H1 (cell line): ENCODE measurements at regions not wholly inside any gene's neighbourhood (a gene's known extent, or its start where the extent isn't known, plus 50 kb on each side); places are given as distances from the start of the nearest gene placed in this dataset.

Source experiments
- CTCF ChIA-PET: fragments of 300-600 bp; sonication (Branson Sonifier 250); formaldehyde crosslinking; loops from one replicate; lab custom pipeline; 2021; ENCODE audit not compliant: partially characterized antibody; lab: Charles Lee
- POLR2A ChIA-PET: fragments of 300-600 bp; sonication (Branson Sonifier 250); formaldehyde crosslinking; loops from one replicate; lab custom pipeline; 2021; ENCODE audit warnings: inconsistent platforms; ENCODE audit not compliant: partially characterized antibody; lab: Charles Lee
- DNase-seq, 2 experiments: peaks; one replicate each; pipeline versions ENCODE4 v3.0.0 to v3.0.0-alpha.2; 2010 to 2022; ENCODE audit warnings: low spot score in 2 of 2, low read depth in 1 of 2, mixed read lengths in 1 of 2
- FAIRE-seq: peaks from 2 replicates; lab custom pipeline; 2011; peaks lifted over from hg19 to GRCh38; lab: Jason Lieb, UNC
- H2AFZ ChIP-seq: 2 replicates; pipeline ENCODE4 v1.8.1; 2012; ENCODE audit warnings: low read length, inconsistent platforms
- H2AK5ac ChIP-seq: 2 replicates; pipeline ENCODE4 v1.6.1; 2013; ENCODE audit warnings: low read depth, low read length
- H2BK120ac ChIP-seq: replicated peaks from 2 replicates; pipeline ENCODE3; 2013; ENCODE audit warnings: low read depth, low read length, inconsistent platforms
- H2BK12ac ChIP-seq: 2 replicates; pipeline ENCODE4 v1.6.1; 2013; ENCODE audit warnings: low read depth, low read length
- H2BK15ac ChIP-seq: 2 replicates; pipeline ENCODE4 v1.6.1; 2013; ENCODE audit warnings: low read length
- H2BK20ac ChIP-seq: 2 replicates; pipeline ENCODE4 v1.6.1; 2013; ENCODE audit warnings: low read length
- H2BK5ac ChIP-seq: 2 replicates; pipeline ENCODE4 v1.6.1; 2013; ENCODE audit warnings: low read depth, low read length
- H3K14ac ChIP-seq: 2 replicates; pipeline ENCODE4 v1.6.1; 2013; ENCODE audit warnings: inconsistent platforms; ENCODE audit not compliant: insufficient read length
- H3K18ac ChIP-seq: 2 replicates; pipeline ENCODE4 v1.6.1; 2013; ENCODE audit warnings: low read length; ENCODE audit errors: extremely low read depth
- H3K23ac ChIP-seq: 2 replicates; pipeline ENCODE4 v1.6.1; 2013; ENCODE audit warnings: inconsistent platforms; ENCODE audit not compliant: insufficient read length
- H3K23me2 ChIP-seq: 2 replicates; pipeline ENCODE4 v1.6.1; 2013; ENCODE audit warnings: low read depth, low read length
- H3K27ac ChIP-seq: 2 replicates; pipeline ENCODE4 v1.6.1; 2011; ENCODE audit warnings: low read depth, low read length, inconsistent platforms
- H3K27me3 ChIP-seq, 4 experiments: replicated peaks in 1 of 4; 1 replicate in 1 of 4; 2 replicates in 3 of 4; pipeline versions ENCODE4 v1.6.1 to v1.8.1; 2011 to 2013; ENCODE audit warnings: low read length in 3 of 4, mild to moderate bottlenecking in 3 of 4, inconsistent platforms in 2 of 4, mixed read lengths in 2 of 4, moderate library complexity in 1 of 4; ENCODE audit not compliant: control insufficient read depth in 3 of 4, insufficient read depth in 3 of 4; ENCODE audit errors: extremely low read depth in 1 of 4
- H3K36me3 ChIP-seq, 4 experiments: 2 replicates each; pipeline versions ENCODE4 v1.6.1 to v1.8.1; 2011 to 2013; ENCODE audit warnings: mild to moderate bottlenecking in 4 of 4, low read length in 3 of 4, moderate library complexity in 2 of 4, control low read depth in 1 of 4, inconsistent platforms in 1 of 4; ENCODE audit not compliant: insufficient read depth in 4 of 4, control insufficient read depth in 2 of 4
- H3K4ac ChIP-seq: replicated peaks from 2 replicates; pipeline ENCODE3; 2013; ENCODE audit warnings: low read length, low read depth, mixed read lengths, inconsistent platforms; ENCODE audit not compliant: insufficient read length
- H3K4me1 ChIP-seq, 4 experiments: replicated peaks in 1 of 4; 1 replicate in 1 of 4; 2 replicates in 3 of 4; pipeline versions ENCODE4 v1.6.1 to v1.8.1; 2011 to 2013; ENCODE audit warnings: low read length in 3 of 4, inconsistent platforms in 2 of 4, mixed read lengths in 1 of 4; ENCODE audit not compliant: insufficient read depth in 4 of 4, control insufficient read depth in 3 of 4
- H3K4me2 ChIP-seq, 2 experiments: 2 replicates each; pipeline versions ENCODE4 v1.6.1 to v1.8.1; 2011 to 2013; ENCODE audit warnings: low read depth in 2 of 2, low read length in 2 of 2, control low read depth in 1 of 2, inconsistent platforms in 1 of 2, mild to moderate bottlenecking in 1 of 2; ENCODE audit not compliant: insufficient read depth in 1 of 2
- H3K4me3 ChIP-seq, 4 experiments: fragments of 200-600, 300-600 bp in 1 of 4; sonication (generic), shearing (Covaris generic), sonication (Bioruptor Twin) in 1 of 4; 2 replicates each; pipeline versions ENCODE4 v1.5.1 to v1.8.1; 2011 to 2016; ENCODE audit warnings: low read length in 4 of 4, low read depth in 3 of 4, control low read depth in 2 of 4, inconsistent platforms in 2 of 4, mild to moderate bottlenecking in 2 of 4, mixed read lengths in 1 of 4, moderate library complexity in 1 of 4; ENCODE audit not compliant: insufficient read depth in 2 of 4; ENCODE audit errors: extremely low read depth in 1 of 4
- H3K56ac ChIP-seq: replicated peaks from 2 replicates; pipeline ENCODE3; 2013; ENCODE audit warnings: low read depth, mild to moderate bottlenecking, mixed read lengths, low read length, inconsistent platforms; ENCODE audit not compliant: insufficient read length
- H3K79me1 ChIP-seq: 2 replicates; pipeline ENCODE4 v1.6.1; 2013; ENCODE audit warnings: low read depth, low read length, control low read depth
- H3K79me2 ChIP-seq, 2 experiments: 2 replicates each; pipeline versions ENCODE4 v1.6.1 to v1.8.1; 2012 to 2013; ENCODE audit warnings: low read length in 2 of 2, mild to moderate bottlenecking in 2 of 2, inconsistent platforms in 1 of 2; ENCODE audit not compliant: insufficient read depth in 2 of 2, control insufficient read depth in 1 of 2
- H3K9ac ChIP-seq, 4 experiments: replicated peaks in 1 of 4; 1 replicate in 1 of 4; 2 replicates in 3 of 4; pipeline versions ENCODE4 v1.6.1 to v1.8.1; 2011 to 2013; ENCODE audit warnings: low read depth in 3 of 4, low read length in 3 of 4, control low read depth in 2 of 4, mild to moderate bottlenecking in 2 of 4, moderate library complexity in 2 of 4, inconsistent platforms in 1 of 4; ENCODE audit errors: extremely low read depth in 1 of 4
- H3K9me3 ChIP-seq, 2 experiments: 2 replicates each; pipeline versions ENCODE4 v1.6.1 to v1.8.1; 2012 to 2013; ENCODE audit warnings: mild to moderate bottlenecking in 2 of 2, moderate library complexity in 2 of 2, control low read depth in 1 of 2, inconsistent platforms in 1 of 2, low read depth in 1 of 2, low read length in 1 of 2, mixed read lengths in 1 of 2; ENCODE audit not compliant: insufficient read depth in 2 of 2
- H4K20me1 ChIP-seq, 2 experiments: replicated peaks in 1 of 2; 2 replicates each; pipeline versions ENCODE3 to v1.8.1; 2011 to 2013; ENCODE audit warnings: inconsistent platforms in 2 of 2, low read length in 2 of 2, mild to moderate bottlenecking in 1 of 2; ENCODE audit not compliant: insufficient read depth in 2 of 2, control insufficient read depth in 1 of 2
- H4K5ac ChIP-seq: 2 replicates; pipeline ENCODE4 v1.6.1; 2013; ENCODE audit warnings: low read length, low read depth, mixed read lengths, inconsistent platforms; ENCODE audit not compliant: insufficient read length
- H4K8ac ChIP-seq: 2 replicates; pipeline ENCODE4 v1.8.0; 2013; ENCODE audit warnings: mild to moderate bottlenecking, moderate library complexity, low read length, inconsistent platforms; ENCODE audit not compliant: insufficient read depth; ENCODE audit errors: extremely low read depth
- H4K91ac ChIP-seq: replicated peaks from 2 replicates; pipeline ENCODE3; 2013; ENCODE audit warnings: low read length, mixed read lengths, inconsistent platforms; ENCODE audit not compliant: insufficient read length
- JUND ChIP-seq: IDR thresholded peaks from 2 replicates; pipeline ENCODE4 v1.6.1; 2011; ENCODE audit warnings: mild to moderate bottlenecking, improper control_type of control experiment, low read length
- KDM1A ChIP-seq: fragments of 200-600, 300-600 bp; sonication (generic); IDR thresholded peaks from 2 replicates; pipeline ENCODE4 v1.7.1; 2016; ENCODE audit warnings: mild to moderate bottlenecking, low read length, borderline replicate concordance
- KDM4A ChIP-seq: IDR thresholded peaks from one replicate; pipeline ENCODE4 v1.7.1; 2012; ENCODE audit warnings: low read depth, mild to moderate bottlenecking, moderate library complexity, low read length, inconsistent platforms; ENCODE audit not compliant: severe bottlenecking
- KDM5A ChIP-seq: fragments of 200-600 bp; IDR thresholded peaks from 2 replicates; pipeline ENCODE4 v1.7.1; 2012; ENCODE audit warnings: mild to moderate bottlenecking, low read length, inconsistent platforms, mixed read lengths
- PHF8 ChIP-seq: fragments of 200-600 bp; sonication (generic); conservative IDR thresholded peaks from 2 replicates; pipeline ENCODE4 v1.7.1; 2012; ENCODE audit warnings: low read depth, mild to moderate bottlenecking, inconsistent platforms, low read length, moderate library complexity
- POU5F1 ChIP-seq: IDR thresholded peaks from 2 replicates; pipeline ENCODE4 v1.6.1; 2011; ENCODE audit warnings: low read depth, mild to moderate bottlenecking, low read length, moderate library complexity
- SIRT6 ChIP-seq: IDR thresholded peaks from one replicate; pipeline ENCODE4 v1.7.1; 2012; ENCODE audit warnings: low read length, inconsistent platforms
- SP2 ChIP-seq: IDR thresholded peaks from 2 replicates; pipeline ENCODE4 v1.6.1; 2012; ENCODE audit warnings: mild to moderate bottlenecking, low read length, inconsistent platforms
- SUZ12 ChIP-seq: fragments of 200-600 bp; sonication (generic); IDR thresholded peaks from 2 replicates; pipeline ENCODE4 v1.6.1; 2012; ENCODE audit warnings: mild to moderate bottlenecking, inconsistent platforms, low read length, moderate library complexity, mixed read lengths
- TAF1 ChIP-seq: IDR thresholded peaks from 2 replicates; pipeline ENCODE4 v1.6.1; 2011; ENCODE audit warnings: mild to moderate bottlenecking, low read depth, low read length
- ZNF274 ChIP-seq: IDR thresholded peaks from 2 replicates; pipeline ENCODE4 v1.7.0; 2012; ENCODE audit warnings: low read length, borderline replicate concordance; ENCODE audit errors: extremely low read depth
- WGBS, 2 experiments: shearing (Covaris generic) in 1 of 2; methylation state at CpG; one replicate each; pipeline versions ENCODE4 v1.1.6 to v1.1.7; 2013 to 2015; ENCODE audit warnings: low lambda C conversion rate in 2 of 2, mixed read lengths in 2 of 2, inconsistent platforms in 1 of 2, low coverage in 1 of 2, missing lambda C conversion rate in 1 of 2; ENCODE audit not compliant: insufficient replicate concordance in 2 of 2, insufficient coverage in 1 of 2, insufficient read length in 1 of 2; ENCODE audit errors: extremely low coverage in 1 of 2, missing lambda C conversion rate in 1 of 2; 5-methylcytosine and 5-hydroxymethylcytosine counted together
- TF ChIP-seq, protein P1 (sequence below): IDR thresholded peaks from 2 replicates; pipeline ENCODE4 v1.6.1; 2012; ENCODE audit warnings: inconsistent platforms
- TF ChIP-seq, protein P2 (sequence below): IDR thresholded peaks from 2 replicates; pipeline ENCODE4 v1.6.1; 2012; ENCODE audit warnings: inconsistent platforms

DNA sequence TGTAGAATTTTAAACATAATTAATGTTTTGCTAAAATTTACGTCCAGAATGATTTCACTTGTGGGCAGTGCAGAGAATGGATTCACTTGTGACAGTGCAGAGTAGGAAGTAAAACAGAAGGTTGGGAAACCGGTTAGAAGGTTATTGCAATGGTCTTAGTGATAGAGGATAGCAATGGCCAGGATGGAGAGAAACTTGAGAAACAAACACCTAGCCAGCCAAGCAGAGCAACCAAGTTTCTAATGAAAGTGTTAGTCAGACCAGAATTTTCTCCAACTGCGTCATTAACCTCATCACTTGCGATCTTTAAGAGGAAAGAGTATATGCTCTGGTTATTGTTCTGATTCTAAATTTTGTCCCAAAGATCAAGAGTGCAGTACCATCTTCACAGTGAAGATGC is 50.0 kb upstream of the TBC1D9 start:
- Histone ChIP-seq H3K4me1 (no peaks in the 10 kb centered on the region), H2AK5ac (no peak overlapping the region), H3K23ac (no peak overlapping the region), H4K5ac (no peak overlapping the region), H4K20me1 (no peaks in the 10 kb centered on the region), H3K36me3 (no peaks in the 10 kb centered on the region), H3K9me3 (no peaks in the 10 kb centered on the region), H3K14ac (no peak overlapping the region), H2BK120ac (no peak overlapping the region), H3K79me2 (no peaks in the 10 kb centered on the region), H2AFZ (no peak overlapping the region), H4K8ac (no peak overlapping the region), H2BK12ac (no peak overlapping the region), H2BK20ac (no peak overlapping the region), H3K9ac (no peak overlapping the region), H3K56ac (no peak overlapping the region), H3K23me2 (no peaks in the 10 kb centered on the region; the same call in 1 of the 2 replicates), H2BK5ac (no peak overlapping the region), H3K4me2 (no peak overlapping the region), H2BK15ac (no peak overlapping the region), H3K4me3 (no peak overlapping the region), H3K18ac (no peak overlapping the region), H3K4ac (no peak overlapping the region), H4K91ac (no peak overlapping the region), H3K79me1 (no peaks in the 10 kb centered on the region), H3K27me3 (no peaks in the 10 kb centered on the region), H3K27ac (no peak overlapping the region)
- CTCF ChIA-PET, result no interaction called here
- no peak for TF ChIP-seq KDM4A
- no peak for TF ChIP-seq TAF1
- TF ChIP-seq, protein P1, sequence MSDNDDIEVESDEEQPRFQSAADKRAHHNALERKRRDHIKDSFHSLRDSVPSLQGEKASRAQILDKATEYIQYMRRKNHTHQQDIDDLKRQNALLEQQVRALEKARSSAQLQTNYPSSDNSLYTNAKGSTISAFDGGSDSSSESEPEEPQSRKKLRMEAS, result no peak
- TF ChIP-seq, protein P2, sequence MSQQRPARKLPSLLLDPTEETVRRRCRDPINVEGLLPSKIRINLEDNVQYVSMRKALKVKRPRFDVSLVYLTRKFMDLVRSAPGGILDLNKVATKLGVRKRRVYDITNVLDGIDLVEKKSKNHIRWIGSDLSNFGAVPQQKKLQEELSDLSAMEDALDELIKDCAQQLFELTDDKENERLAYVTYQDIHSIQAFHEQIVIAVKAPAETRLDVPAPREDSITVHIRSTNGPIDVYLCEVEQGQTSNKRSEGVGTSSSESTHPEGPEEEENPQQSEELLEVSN, result no peak
- TF ChIP-seq KDM5A, result no peak
- no peak for TF ChIP-seq ZNF274
- no peak for TF ChIP-seq SUZ12
- TF ChIP-seq SP2, result no peak
- TF ChIP-seq PHF8, result no peak
- no peak for TF ChIP-seq POU5F1
- TF ChIP-seq SIRT6, result no peak
- TF ChIP-seq KDM1A, result no peak
- TF ChIP-seq JUND, result no peak
- 93% methylated on average over 4 of the region's 4 CpGs; no CpG with 5 or more reads in 1 of the 2 experiments for WGBS, 2 experiments
- FAIRE-seq (no peak), DNase-seq (no peak)
- POLR2A ChIA-PET, result no interaction called here
